GM19023 (cell line): ENCODE measurements at regions not wholly inside any gene's neighbourhood (a gene's known extent, or its start where the extent isn't known, plus 50 kb on each side); places are given as distances from the start of the nearest gene placed in this dataset.
"Not testable (repeated sequence)": the region's sequence is repeated elsewhere in the genome, so short reads cannot be mapped to it uniquely, and the experiment has no call there.

Experiments
- ATAC-seq: cut with Tn5 transposase; IDR thresholded peaks from one replicate; pipeline ENCODE4 v1.9.1; 2021; ENCODE audit warnings: mild to moderate bottlenecking, moderate library complexity; ENCODE audit not compliant: unreplicated experiment

DNA sequence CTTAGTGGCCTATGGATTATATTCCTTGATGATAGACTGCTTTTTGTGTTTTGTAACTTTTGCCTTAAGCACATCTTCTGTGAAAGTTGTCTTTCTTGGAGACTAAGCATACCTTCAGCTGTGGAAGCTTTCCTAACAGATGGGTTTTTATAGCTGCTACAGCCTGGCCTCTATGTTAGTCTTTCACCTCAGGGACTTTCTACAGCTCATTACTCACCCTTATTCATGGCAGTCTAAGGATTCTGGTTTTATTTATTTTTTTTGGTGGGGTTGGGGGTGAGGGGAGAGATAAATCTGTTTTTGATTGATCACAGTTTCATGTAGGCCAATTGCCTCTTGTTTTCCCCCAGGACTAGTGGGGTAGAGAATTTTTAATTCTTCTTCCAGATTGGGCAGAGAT is 219.9 kb downstream of the DKK1 start:
- ATAC-seq, result no peak

- ATAC-seq, result no peak
Observed at GRCh38 chr10:52539463-52539862, 225.4 kb downstream of the DKK1 start.

- no peak for ATAC-seq
Observed at GRCh38 chr10:52540479-52540984, 226.5 kb downstream of the DKK1 start.

- no peak for ATAC-seq
Observed at GRCh38 chr10:52541006-52541473, 227.0 kb downstream of the DKK1 start.

GRCh38 chr10:52542906-52543305 is 228.8 kb downstream of the DKK1 start:
- no peak for ATAC-seq

DNA sequence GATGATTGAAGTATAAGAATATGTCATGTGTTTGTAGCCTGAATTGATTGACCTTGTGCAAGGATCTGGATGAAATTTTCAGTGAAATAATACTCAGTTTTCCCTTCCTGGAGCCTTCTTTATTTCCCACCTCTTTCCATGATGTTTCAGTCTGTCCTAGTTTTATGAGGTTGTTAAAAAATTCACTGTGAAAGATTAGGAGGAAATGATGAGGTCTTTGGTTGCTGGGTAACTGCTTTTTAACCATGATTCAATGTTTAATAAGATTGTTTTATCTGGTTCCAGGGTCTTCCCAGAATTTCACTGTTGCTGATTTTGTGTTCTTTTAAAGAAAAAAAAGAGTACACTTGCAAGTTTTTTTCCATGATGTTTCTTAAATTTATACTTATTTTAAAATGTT is 221.5 kb downstream of the MBL2 start:
- no peak for ATAC-seq

DNA sequence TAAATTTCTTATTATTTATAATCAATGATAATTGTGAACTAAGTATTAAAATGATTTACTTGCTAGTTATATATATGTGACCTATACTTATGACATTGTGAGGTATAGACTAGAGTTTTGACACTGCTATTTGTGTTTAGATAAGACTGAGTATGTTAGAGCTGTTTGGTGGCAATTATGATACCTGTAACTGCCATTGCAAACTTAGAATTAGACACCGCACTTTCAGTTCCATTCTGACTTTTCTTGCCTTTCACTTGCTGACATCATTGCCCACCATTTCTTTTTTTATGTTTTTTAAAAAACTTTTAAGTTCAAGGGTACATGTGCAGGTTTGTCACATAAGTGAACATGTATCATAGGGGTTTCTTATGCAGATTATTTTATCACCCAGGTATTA is 214.5 kb downstream of the MBL2 start:
- ATAC-seq, result no peak

- no peak for ATAC-seq
Observed at GRCh38 chr10:52561322-52561721, 211.3 kb downstream of the MBL2 start.

DNA sequence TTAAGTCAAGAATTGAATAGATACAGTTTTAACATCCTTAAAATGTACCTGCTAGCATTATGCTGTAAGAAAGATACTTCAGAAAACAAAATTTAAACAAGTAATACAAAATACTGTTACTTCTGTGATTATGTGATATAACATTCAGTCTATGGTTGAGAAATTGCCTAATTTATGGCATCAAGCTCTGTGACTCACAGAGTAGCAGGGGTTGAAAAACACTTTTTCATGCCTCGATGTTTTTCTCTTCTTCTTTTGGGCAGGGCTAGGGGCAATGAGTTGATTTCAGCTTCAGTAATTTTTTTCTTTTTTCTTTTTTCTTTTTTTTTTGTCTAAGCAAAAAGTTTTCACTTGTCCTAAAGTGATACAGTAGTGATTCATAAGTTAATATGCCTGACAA is 209.2 kb downstream of the MBL2 start:
- no peak for ATAC-seq

DNA sequence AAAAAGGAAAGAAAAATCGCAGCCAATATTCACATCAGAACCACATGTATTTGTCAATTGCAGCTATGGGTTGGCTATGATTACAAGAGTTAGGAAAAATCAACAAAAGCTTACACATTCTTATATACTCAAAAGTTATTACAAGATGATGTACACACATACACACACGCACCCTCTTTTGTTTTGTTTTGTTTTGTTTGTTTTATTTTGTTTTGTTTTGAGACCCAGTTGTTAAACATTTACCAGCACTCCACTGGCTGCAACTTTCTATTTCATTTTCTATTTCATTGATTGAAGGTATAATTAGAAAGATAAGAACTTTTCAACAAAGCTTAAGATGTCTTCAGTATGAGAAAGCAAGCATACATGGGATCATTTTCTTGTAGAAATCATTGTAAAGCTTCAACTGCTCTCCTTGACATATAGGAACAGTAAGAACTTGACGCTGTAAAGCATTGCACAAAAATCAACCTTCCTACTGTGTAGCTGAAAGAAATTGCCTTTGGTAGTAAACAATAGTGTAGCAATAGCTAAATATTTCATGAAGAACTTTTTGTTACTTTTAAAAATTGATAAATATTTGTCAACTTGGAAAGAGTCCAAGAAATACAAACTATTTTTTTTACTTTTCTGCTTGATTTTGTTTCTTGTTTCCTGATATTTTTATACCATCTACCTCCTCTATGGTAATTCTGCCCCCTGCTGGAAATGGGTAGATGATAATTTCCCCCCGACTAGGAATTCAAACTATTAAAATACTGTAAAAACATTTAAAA is 205.9 kb downstream of the MBL2 start:
- ATAC-seq, result no peak

- no peak for ATAC-seq
Observed at GRCh38 chr10:52567247-52567580, 205.4 kb downstream of the MBL2 start.

DNA sequence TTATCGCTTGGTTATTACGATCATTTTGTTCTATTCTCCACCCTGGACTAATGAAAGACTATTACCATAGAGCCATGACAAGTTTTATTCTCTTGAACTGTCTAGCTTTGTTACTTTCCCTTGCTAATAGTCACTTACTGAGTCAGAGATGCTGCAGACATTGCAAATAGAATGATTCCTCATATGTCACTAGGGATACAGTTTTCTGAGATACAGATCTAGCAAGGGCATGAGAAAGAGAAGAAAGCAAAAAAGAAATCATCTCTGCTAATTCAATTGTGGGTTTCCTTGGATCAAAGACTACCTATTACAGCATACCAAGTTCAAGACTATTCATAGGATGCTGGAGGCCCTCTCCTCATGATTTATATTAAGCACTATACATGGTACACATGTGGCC is 204.3 kb downstream of the MBL2 start:
- ATAC-seq, result no peak

- no peak for ATAC-seq
Observed at GRCh38 chr10:52570490-52570889, 202.1 kb downstream of the MBL2 start.

DNA sequence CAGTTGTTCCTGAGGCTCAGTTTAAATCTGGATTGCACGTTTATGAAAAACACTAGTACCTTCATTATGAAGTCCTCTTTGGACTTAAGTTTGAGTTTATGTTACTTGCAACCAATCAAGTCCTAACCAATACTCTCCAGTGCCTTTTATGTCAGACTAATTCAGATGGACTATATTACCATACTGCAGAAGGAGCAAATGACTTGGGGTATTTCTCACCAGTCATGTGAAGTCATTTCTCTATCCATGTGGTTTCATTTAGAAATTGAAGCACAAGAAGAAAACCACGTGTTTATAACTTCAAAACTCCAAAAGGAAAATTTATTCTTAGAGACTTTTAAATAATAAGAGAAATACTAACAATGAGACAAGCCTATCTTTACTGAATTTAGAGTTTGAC is 201.6 kb downstream of the MBL2 start:
- ATAC-seq, result no peak

- ATAC-seq, result no peak
Observed at GRCh38 chr10:52571516-52572182, 200.9 kb downstream of the MBL2 start.

- no peak for ATAC-seq
Observed at GRCh38 chr10:52573347-52573746, 199.2 kb downstream of the MBL2 start.

DNA sequence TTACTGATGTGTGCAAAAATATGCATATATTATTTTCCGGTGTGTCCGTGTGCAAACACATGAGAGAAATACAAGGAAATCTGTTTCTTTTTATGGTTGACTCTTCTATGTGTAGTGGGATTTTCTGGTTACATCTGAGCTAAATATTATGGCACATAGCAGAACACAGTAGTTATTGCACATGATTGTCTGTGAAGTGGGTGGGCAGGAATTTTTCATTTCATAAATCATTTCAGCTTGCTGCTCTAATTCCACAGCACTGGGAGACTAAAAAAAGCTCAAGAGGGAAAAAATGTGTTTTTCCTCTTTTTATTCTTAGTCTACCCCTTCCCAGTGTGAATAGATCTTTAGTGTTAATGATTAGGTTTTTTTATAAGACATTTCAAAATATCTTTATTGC is 197.9 kb downstream of the MBL2 start:
- no peak for ATAC-seq

DNA sequence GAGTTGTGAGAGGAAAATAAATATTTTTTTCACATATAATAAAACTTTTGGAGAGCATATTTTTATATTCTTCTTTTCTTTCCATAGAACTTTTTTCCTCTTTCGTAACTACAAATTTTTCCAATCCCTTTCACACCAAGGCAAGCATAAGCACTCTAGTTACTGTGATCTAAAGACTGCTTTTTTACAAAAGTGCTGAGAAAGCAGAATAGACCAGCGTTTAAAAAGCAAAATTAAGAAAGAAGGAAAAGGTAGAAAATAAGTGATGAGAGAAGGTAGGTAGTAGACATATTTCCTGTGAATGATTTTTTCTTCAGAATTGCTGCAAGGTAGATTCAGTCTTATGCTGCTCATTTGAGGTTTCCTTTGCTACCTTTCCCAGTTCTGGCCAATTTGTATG is 195.5 kb downstream of the MBL2 start:
- no peak for ATAC-seq

DNA sequence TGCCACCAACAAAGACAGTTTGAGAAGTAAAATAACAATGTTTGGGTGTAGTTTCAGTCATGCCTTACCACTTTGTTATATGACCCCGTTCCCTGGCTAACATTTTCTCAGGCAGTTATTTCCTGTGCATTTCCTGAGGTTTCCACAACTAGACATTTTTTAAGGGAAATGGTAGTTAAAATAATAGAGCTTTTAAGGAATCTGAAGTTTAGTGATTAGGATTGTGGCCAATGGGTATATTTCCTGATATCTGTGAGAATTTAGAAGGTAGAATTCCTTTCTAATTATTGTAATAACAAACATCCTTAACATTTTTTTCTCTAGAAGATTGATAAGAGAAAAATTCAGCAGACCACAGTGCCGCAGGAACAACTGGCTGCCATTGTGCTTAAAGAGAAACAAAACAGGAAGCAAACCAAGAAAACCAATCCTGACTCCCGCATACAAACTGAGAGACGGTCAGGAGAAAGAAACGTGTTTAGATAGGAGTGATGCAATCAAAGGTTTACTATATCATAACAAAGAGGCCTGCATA is 193.6 kb downstream of the MBL2 start:
- ATAC-seq, result no peak

GRCh38 chr10:52581636-52582035 is 190.9 kb downstream of the MBL2 start:
- ATAC-seq, result not testable (repeated sequence)

- ATAC-seq, result no peak
Observed at GRCh38 chr10:52583336-52583735, 189.2 kb downstream of the MBL2 start.

GRCh38 chr10:52586710-52587109 is 185.9 kb downstream of the MBL2 start:
- ATAC-seq, result no peak
